Activated T-cell treated with anti-CD3 and anti-CD28 coated beads, Interleukin-2, amount 50 U/mL, for 72 hours (primary cell): ENCODE measurements at regions not wholly inside any gene's neighbourhood (a gene's known extent, or its start where the extent isn't known, plus 50 kb on each side); places are given as distances from the start of the nearest gene placed in this dataset.

Source experiments
- ATAC-seq, 2 donors: fragments of 150-1000 bp; cut with Tn5 transposase; replicated peaks in 1 of 2; 2 replicates each; pipeline ENCODE4 v1.10.0; 2021; ENCODE audit warnings: moderate library complexity in 2 of 2, mild to moderate bottlenecking in 1 of 2
- DNase-seq, 2 donors: peaks; one replicate each; pipeline ENCODE4 v3.0.0; 2021 to 2022; ENCODE audit warnings: mixed read lengths in 1 of 2
- H3K27ac Mint-ChIP-seq: one replicate; pipeline ENCODE4 v1.8.0; 2022; ENCODE audit warnings: mild to moderate bottlenecking, moderate library complexity, mixed read lengths
- H3K27me3 Mint-ChIP-seq: one replicate; pipeline ENCODE4 v1.8.0; 2022; ENCODE audit warnings: low read depth, mixed read lengths
- H3K36me3 Mint-ChIP-seq, 2 donors: one replicate each; pipeline ENCODE4 v1.8.0; 2022; ENCODE audit warnings: mixed read lengths in 2 of 2, mild to moderate bottlenecking in 1 of 2; ENCODE audit not compliant: insufficient read depth in 2 of 2
- H3K4me1 Mint-ChIP-seq: one replicate; pipeline ENCODE4 v1.8.0; 2022; ENCODE audit warnings: low read depth, mixed read lengths
- H3K4me3 Mint-ChIP-seq, 2 donors: one replicate each; pipeline ENCODE4 v1.8.0; 2022; ENCODE audit warnings: mild to moderate bottlenecking in 2 of 2, mixed read lengths in 2 of 2, moderate library complexity in 2 of 2
- H3K9me3 Mint-ChIP-seq, 2 donors: one replicate each; pipeline ENCODE4 v1.8.0; 2022; ENCODE audit warnings: mixed read lengths in 2 of 2

DNA sequence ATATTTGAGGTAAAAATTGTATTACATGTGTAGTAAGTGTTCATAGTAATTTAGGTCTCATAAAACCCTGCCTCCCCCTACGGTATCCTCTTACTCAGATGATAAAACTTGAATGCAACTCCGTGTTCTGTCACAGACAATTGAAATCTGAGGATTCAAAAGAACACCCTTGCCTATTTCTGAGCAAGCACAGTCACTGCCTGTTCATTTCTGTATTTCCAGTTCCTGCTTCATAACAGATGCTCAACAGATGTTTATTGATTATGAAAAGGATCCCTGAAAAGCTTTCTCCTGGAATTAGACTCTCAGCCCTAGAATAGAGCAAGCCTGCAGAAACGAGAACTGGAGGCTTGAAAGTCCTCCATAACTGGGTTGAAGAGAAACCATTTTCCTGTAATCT lies 144.1 kb upstream of the SPEF2 start:
- H3K36me3 Mint-ChIP-seq = no peaks in the 10 kb centered on the region
- DNase-seq (no peak), ATAC-seq (no peak)
- no peaks in the 10 kb centered on the region for H3K4me1 Mint-ChIP-seq
- no peaks in the 10 kb centered on the region for H3K27me3 Mint-ChIP-seq
- H3K27ac Mint-ChIP-seq = no peak overlapping the region
- no peak overlapping the region for H3K4me3 Mint-ChIP-seq
- H3K9me3 Mint-ChIP-seq = no peaks in the 10 kb centered on the region

DNA sequence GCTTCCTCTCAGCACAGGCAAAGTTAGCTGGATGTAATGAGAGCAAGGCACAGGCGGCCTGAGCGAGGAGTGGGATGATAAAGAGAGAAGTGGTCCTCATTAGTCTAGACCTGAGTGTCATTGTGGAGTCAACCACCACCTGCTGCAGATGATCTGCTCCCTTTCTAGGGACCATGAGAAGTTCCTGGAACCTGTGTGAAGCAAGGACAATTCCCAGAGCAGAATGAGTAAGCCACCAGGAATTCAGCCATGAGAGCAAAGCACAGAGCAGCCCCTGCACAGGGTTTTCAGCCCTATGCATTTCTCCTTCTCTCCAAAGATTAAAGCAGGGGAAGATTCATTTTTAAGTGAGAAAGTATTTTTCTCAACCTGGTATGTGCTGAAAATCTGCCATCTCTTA lies 146.8 kb upstream of the SPEF2 start:
- Mint-ChIP-seq H3K27me3 (no peaks in the 10 kb centered on the region), H3K27ac (no peak overlapping the region), H3K9me3 (no peaks in the 10 kb centered on the region), H3K36me3 (no peaks in the 10 kb centered on the region), H3K4me1 (no peaks in the 10 kb centered on the region), H3K4me3 (no peak overlapping the region)
- DNase-seq (no peak), ATAC-seq (no peak)

GRCh38 chr5:35468811-35469210 lies 148.9 kb upstream of the SPEF2 start:
- H3K27ac Mint-ChIP-seq = no peak overlapping the region
- H3K4me3 Mint-ChIP-seq = no peak overlapping the region
- ATAC-seq = no peak
- no peaks in the 10 kb centered on the region for H3K36me3 Mint-ChIP-seq
- H3K27me3 Mint-ChIP-seq = peaks cover 5% of the 10 kb centered on the region
- no peaks in the 10 kb centered on the region for H3K9me3 Mint-ChIP-seq
- H3K4me1 Mint-ChIP-seq = no peaks in the 10 kb centered on the region
- DNase-seq = no peak

- Mint-ChIP-seq H3K36me3 (no peaks in the 10 kb centered on the region), H3K27ac (no peak overlapping the region), H3K27me3 (peaks cover 10% of the 10 kb centered on the region), H3K9me3 (no peaks in the 10 kb centered on the region), H3K4me3 (no peak overlapping the region), H3K4me1 (no peaks in the 10 kb centered on the region)
- no peak for DNase-seq
- no peak for ATAC-seq
Observed at GRCh38 chr5:35466746-35467145, 150.9 kb upstream of the SPEF2 start.

DNA sequence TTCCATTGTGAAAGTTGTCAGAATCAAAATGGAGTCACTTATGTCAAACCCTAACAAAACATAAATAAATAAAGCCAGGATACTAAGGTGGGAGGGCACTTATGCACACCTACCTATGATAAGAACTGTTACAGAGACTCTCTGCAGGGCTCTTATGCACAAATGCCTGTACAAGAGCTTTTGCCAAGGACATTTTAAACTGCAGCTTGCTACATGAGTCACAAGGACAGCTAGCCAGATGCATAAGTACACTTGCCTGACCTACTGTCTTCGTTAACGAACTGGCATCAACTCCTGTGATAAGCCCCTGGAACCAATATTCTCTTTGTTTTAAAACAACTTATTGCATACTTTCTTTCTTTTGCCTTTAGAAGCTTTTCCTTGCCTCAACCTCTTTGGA lies 152.9 kb upstream of the SPEF2 start:
- no peaks in the 10 kb centered on the region for H3K9me3 Mint-ChIP-seq
- peaks cover 10% of the 10 kb centered on the region for H3K27me3 Mint-ChIP-seq
- no peaks in the 10 kb centered on the region for H3K4me1 Mint-ChIP-seq
- H3K27ac Mint-ChIP-seq = no peak overlapping the region
- ATAC-seq (no peak), DNase-seq (no peak)
- no peak overlapping the region for H3K4me3 Mint-ChIP-seq
- no peaks in the 10 kb centered on the region for H3K36me3 Mint-ChIP-seq

DNA sequence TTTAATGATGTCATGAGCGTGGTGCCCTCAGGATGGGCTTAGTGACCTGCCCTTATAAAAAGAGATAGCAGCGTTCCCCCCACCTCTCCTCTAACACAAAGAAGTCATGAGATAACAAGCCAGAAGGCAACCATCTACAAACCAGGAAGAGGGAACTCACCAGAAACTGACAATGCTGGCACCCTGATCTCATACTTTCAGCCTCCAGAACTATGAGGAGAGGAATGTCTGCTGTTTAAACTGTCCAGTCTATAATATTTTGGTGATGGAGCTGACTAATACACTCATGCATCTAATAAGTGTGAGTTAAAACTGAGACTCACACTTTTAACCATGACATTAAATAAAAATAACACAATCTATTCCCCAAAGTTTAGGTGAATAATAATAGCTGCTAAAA lies 156.1 kb upstream of the SPEF2 start:
- Mint-ChIP-seq H3K9me3 (peaks cover 2 to 6% of the 10 kb centered on the region in 2 donors), H3K27me3 (peaks cover 17% of the 10 kb centered on the region), H3K4me1 (no peaks in the 10 kb centered on the region), H3K27ac (no peak overlapping the region), H3K36me3 (peaks cover 0 to 2% of the 10 kb centered on the region in 2 donors), H3K4me3 (no peak overlapping the region)
- DNase-seq (no peak), ATAC-seq (no peak)

GRCh38 chr5:35458824-35459207 lies 158.8 kb upstream of the SPEF2 start:
- peaks cover 2% of the 10 kb centered on the region in 2 donors for H3K36me3 Mint-ChIP-seq
- no peak overlapping the region for H3K27ac Mint-ChIP-seq
- H3K9me3 Mint-ChIP-seq = peaks cover 6 to 12% of the 10 kb centered on the region in 2 donors
- H3K27me3 Mint-ChIP-seq = peaks cover 17% of the 10 kb centered on the region
- no peaks in the 10 kb centered on the region for H3K4me1 Mint-ChIP-seq
- DNase-seq = no peak
- no peak for ATAC-seq
- no peak overlapping the region for H3K4me3 Mint-ChIP-seq

- no peak for ATAC-seq
- Mint-ChIP-seq H3K27me3 (peaks cover 12% of the 10 kb centered on the region), H3K4me3 (no peak overlapping the region), H3K36me3 (peaks cover 2% of the 10 kb centered on the region in 2 donors), H3K27ac (no peak overlapping the region), H3K9me3 (peaks cover 6 to 12% of the 10 kb centered on the region in 2 donors), H3K4me1 (no peaks in the 10 kb centered on the region)
- DNase-seq = no peak
Observed at GRCh38 chr5:35457912-35458823, 159.5 kb upstream of the SPEF2 start.

DNA sequence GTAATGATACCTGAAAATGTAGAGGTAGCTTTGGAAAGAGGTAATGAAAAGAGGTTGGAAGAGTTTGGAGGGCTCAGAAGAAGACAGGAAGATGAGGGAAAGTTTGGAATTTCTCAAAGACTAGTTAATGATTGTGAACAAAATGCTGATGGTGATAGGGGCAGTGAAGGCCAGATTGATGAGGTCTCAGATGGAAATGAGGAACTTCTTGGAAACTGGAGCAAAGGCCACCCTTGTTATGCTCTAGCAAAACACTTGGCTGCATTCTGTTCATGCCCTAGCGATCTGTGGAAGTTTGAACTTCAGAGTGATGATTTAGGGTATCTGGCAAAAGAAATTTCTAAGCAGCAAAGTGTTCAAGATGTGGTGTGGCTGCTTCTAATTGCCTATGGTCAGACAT lies 161.2 kb upstream of the SPEF2 start:
- Mint-ChIP-seq H3K4me3 (no peak overlapping the region), H3K9me3 (peaks cover 6 to 12% of the 10 kb centered on the region in 2 donors), H3K27ac (no peak overlapping the region), H3K4me1 (no peaks in the 10 kb centered on the region), H3K36me3 (peaks cover 2% of the 10 kb centered on the region in 2 donors), H3K27me3 (peaks cover 12% of the 10 kb centered on the region)
- no peak for ATAC-seq
- DNase-seq = no peak

- H3K27ac Mint-ChIP-seq = no peak overlapping the region
- H3K4me1 Mint-ChIP-seq = no peaks in the 10 kb centered on the region
- H3K27me3 Mint-ChIP-seq = peaks cover 12% of the 10 kb centered on the region
- peaks cover 2% of the 10 kb centered on the region in 2 donors for H3K36me3 Mint-ChIP-seq
- DNase-seq = no peak
- ATAC-seq = no peak
- H3K9me3 Mint-ChIP-seq = peaks cover 7 to 20% of the 10 kb centered on the region in 2 donors
- H3K4me3 Mint-ChIP-seq = no peak overlapping the region
Observed at GRCh38 chr5:35454011-35454525, 163.6 kb upstream of the SPEF2 start.

- Mint-ChIP-seq H3K4me3 (no peak overlapping the region), H3K9me3 (peaks cover 0 to 2% of the 10 kb centered on the region in 2 donors), H3K36me3 (no peaks in the 10 kb centered on the region), H3K27ac (no peak overlapping the region), H3K4me1 (no peaks in the 10 kb centered on the region), H3K27me3 (peaks cover 21% of the 10 kb centered on the region)
- DNase-seq = no peak
- no peak for ATAC-seq
Observed at GRCh38 chr5:35443803-35444595, 173.7 kb upstream of the SPEF2 start.

DNA sequence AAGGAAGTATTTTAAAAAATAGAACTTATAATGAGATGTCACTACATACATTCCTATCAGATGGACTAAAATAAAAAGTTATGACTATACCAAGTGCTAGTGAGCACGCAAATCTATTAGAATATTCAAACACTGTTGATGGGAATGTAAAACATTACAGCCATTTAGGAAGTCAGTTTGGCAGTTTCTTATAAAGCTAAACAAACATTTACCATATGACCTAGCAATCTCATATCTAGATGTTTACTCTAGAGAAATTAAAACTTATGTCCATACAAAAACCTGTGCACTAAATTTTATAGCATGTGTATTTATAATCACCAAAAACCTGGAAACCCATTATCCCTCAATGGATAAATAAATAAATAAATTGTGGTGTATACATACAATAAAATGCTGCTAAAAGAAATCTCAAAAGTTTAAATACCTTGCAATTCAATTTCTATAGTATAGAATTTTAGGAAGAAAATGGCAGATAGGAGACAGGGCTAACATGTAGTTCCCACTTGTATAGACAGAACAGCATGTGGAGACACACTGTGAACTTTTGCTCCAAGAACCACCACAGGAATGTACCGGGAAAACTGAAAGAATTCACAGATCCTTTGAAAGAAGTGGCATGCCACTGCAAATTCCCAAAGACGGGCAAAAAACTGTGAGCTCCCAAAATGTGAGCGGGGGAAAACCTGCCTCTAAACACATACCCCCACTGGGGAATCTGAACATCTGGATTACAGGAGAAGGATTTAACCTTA lies 174.6 kb upstream of the SPEF2 start:
- DNase-seq = no peak
- Mint-ChIP-seq H3K36me3 (no peaks in the 10 kb centered on the region), H3K27me3 (peaks cover 30% of the 10 kb centered on the region), H3K9me3 (no peaks in the 10 kb centered on the region), H3K27ac (no peak overlapping the region), H3K4me3 (no peak overlapping the region), H3K4me1 (no peaks in the 10 kb centered on the region)
- no peak for ATAC-seq

- no peak overlapping the region for H3K27ac Mint-ChIP-seq
- H3K9me3 Mint-ChIP-seq = no peaks in the 10 kb centered on the region
- no peak overlapping the region for H3K4me3 Mint-ChIP-seq
- DNase-seq = no peak
- peaks cover 30% of the 10 kb centered on the region for H3K27me3 Mint-ChIP-seq
- H3K4me1 Mint-ChIP-seq = no peaks in the 10 kb centered on the region
- no peaks in the 10 kb centered on the region for H3K36me3 Mint-ChIP-seq
- no peak for ATAC-seq
Observed at GRCh38 chr5:35440409-35440808, 177.3 kb upstream of the SPEF2 start.
